Trophoblast cell (in vitro differentiated cells and primary cell): ENCODE measurements at regions not wholly inside any gene's neighbourhood (a gene's known extent, or its start where the extent isn't known, plus 50 kb on each side); places are given as distances from the start of the nearest gene placed in this dataset.
A peak's percentile ranks its signal among the peaks of the same experiment; 100 is the strongest.

Experiments
- DNase-seq, 2 donors: peaks; one replicate each; pipeline ENCODE4 v3.0.0-alpha.2; 2016
- H2AFZ ChIP-seq: 2 replicates; pipeline ENCODE4 v1.6.1; 2013; ENCODE audit warnings: low read length, moderate library complexity, mild to moderate bottlenecking; ENCODE audit not compliant: insufficient read depth, poor library complexity
- H2AK5ac ChIP-seq: 2 replicates; pipeline ENCODE4 v1.6.1; 2013; ENCODE audit warnings: mild to moderate bottlenecking, low read length
- H2BK120ac ChIP-seq: 2 replicates; pipeline ENCODE4 v1.6.1; 2013; ENCODE audit warnings: low read length, mild to moderate bottlenecking, moderate library complexity; ENCODE audit not compliant: insufficient read depth, poor library complexity
- H2BK12ac ChIP-seq: 2 replicates; pipeline ENCODE4 v1.6.1; 2013; ENCODE audit warnings: mild to moderate bottlenecking, low read length, moderate library complexity
- H2BK5ac ChIP-seq: 2 replicates; pipeline ENCODE4 v1.6.1; 2013; ENCODE audit warnings: low read length, low read depth, moderate library complexity, mild to moderate bottlenecking; ENCODE audit not compliant: poor library complexity
- H3K14ac ChIP-seq: 2 replicates; pipeline ENCODE4 v1.6.1; 2013; ENCODE audit warnings: mild to moderate bottlenecking, low read length
- H3K18ac ChIP-seq: 2 replicates; pipeline ENCODE4 v1.6.1; 2013; ENCODE audit warnings: mild to moderate bottlenecking, low read length
- H3K23ac ChIP-seq: 2 replicates; pipeline ENCODE4 v1.6.1; 2013; ENCODE audit warnings: low read length
- H3K27ac ChIP-seq: 2 replicates; pipeline ENCODE4 v1.5.1; 2013; ENCODE audit warnings: low read depth, mild to moderate bottlenecking, inconsistent platforms, low read length, moderate library complexity
- H3K27me3 ChIP-seq: 2 replicates; pipeline ENCODE4 v1.6.1; 2013; ENCODE audit warnings: inconsistent platforms, mild to moderate bottlenecking, low read length, moderate library complexity; ENCODE audit not compliant: insufficient read depth
- H3K36me3 ChIP-seq, 2 experiments: 1 replicate in 1 of 2; 2 replicates in 1 of 2; pipeline ENCODE4 v1.6.1; 2013; ENCODE audit warnings: low read length in 2 of 2, mild to moderate bottlenecking in 2 of 2, moderate library complexity in 1 of 2; ENCODE audit not compliant: insufficient read depth in 2 of 2, control insufficient read depth in 1 of 2
- H3K4ac ChIP-seq: 2 replicates; pipeline ENCODE4 v1.6.1; 2013; ENCODE audit warnings: low read depth, mild to moderate bottlenecking, low read length, moderate library complexity
- H3K4me1 ChIP-seq, 2 experiments: 1 replicate in 1 of 2; 2 replicates in 1 of 2; pipeline ENCODE4 v1.6.1; 2013; ENCODE audit warnings: low read length in 2 of 2, mild to moderate bottlenecking in 2 of 2, moderate library complexity in 1 of 2; ENCODE audit not compliant: insufficient read depth in 2 of 2, control insufficient read depth in 1 of 2
- H3K4me2 ChIP-seq: 2 replicates; pipeline ENCODE4 v1.6.1; 2013; ENCODE audit warnings: inconsistent platforms, mild to moderate bottlenecking, low read length, moderate library complexity
- H3K4me3 ChIP-seq: 2 replicates; pipeline ENCODE4 v1.5.1; 2013; ENCODE audit warnings: mild to moderate bottlenecking, low read depth, low read length, inconsistent platforms
- H3K79me1 ChIP-seq: one replicate; pipeline ENCODE4 v1.6.1; 2013; ENCODE audit warnings: low read length
- H3K79me2 ChIP-seq: 2 replicates; pipeline ENCODE4 v1.6.1; 2013; ENCODE audit warnings: low read length, mild to moderate bottlenecking; ENCODE audit not compliant: control insufficient read depth, insufficient read depth, poor library complexity
- H3K9ac ChIP-seq: 2 replicates; pipeline ENCODE4 v1.6.1; 2013; ENCODE audit warnings: mild to moderate bottlenecking, low read length
- H3K9me3 ChIP-seq: 2 replicates; pipeline ENCODE4 v1.6.1; 2013; ENCODE audit warnings: low read depth, mild to moderate bottlenecking, control low read depth, inconsistent platforms, low read length; ENCODE audit not compliant: insufficient read depth
- H4K12ac ChIP-seq: 2 replicates; pipeline ENCODE4 v1.6.1; 2013; ENCODE audit warnings: low read depth, mild to moderate bottlenecking, low read length, moderate library complexity
- H4K8ac ChIP-seq: 2 replicates; pipeline ENCODE4 v1.6.1; 2013; ENCODE audit warnings: low read depth, mild to moderate bottlenecking, low read length, moderate library complexity
- H4K91ac ChIP-seq: one replicate; pipeline ENCODE4 v1.6.1; 2013; ENCODE audit warnings: low read depth, mild to moderate bottlenecking, low read length, moderate library complexity
- WGBS: extraction: QIAGEN DNeasy Blood & Tissue Kit; methylation state at CpG from one replicate; pipeline ENCODE4 v1.1.7; 2013; ENCODE audit warnings: missing lambda C conversion rate; ENCODE audit not compliant: insufficient read length, insufficient coverage; ENCODE audit errors: extremely low coverage; 5-methylcytosine and 5-hydroxymethylcytosine counted together

DNA sequence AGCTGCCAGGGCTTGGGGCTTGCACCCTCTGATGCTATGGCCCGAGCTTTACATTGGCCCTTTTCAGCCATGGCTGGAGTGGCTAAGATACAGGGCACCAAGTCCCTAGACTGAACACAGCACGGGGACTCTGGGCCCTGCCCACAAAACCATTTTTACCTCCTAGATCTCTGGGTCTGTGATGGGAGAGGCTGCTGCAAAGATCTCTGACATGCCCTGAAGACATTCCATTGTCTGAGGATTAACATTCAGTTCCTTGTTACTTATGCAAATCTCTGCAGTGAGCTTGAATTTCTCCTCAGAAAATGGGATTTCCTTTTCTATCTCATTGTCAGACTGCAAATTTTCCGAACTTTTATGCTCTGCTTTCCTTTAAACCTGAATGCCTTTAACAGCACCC lies 337.0 kb upstream of the SMC2 start:
- no peak overlapping the region for H4K91ac ChIP-seq
- H3K4me1 ChIP-seq, result no peaks in the 10 kb centered on the region
- no peak overlapping the region for H4K12ac ChIP-seq
- H3K23ac ChIP-seq, result no peak overlapping the region
- no peak overlapping the region for H3K18ac ChIP-seq
- H2BK12ac ChIP-seq, result no peak overlapping the region
- H3K4me2 ChIP-seq, result no peak overlapping the region
- H3K36me3 ChIP-seq, result no peaks in the 10 kb centered on the region
- no peak overlapping the region for H3K9ac ChIP-seq
- WGBS, result no CpG with 5 or more reads among the region's 3 CpGs
- H2BK120ac ChIP-seq, result no peak overlapping the region
- no peak for DNase-seq
- H2BK5ac ChIP-seq, result no peak overlapping the region
- no peak overlapping the region for H4K8ac ChIP-seq
- peaks cover 1% of the 10 kb centered on the region for H3K9me3 ChIP-seq
- H3K27ac ChIP-seq, result no peak overlapping the region
- H3K79me2 ChIP-seq, result no peaks in the 10 kb centered on the region
- no peak overlapping the region for H3K4ac ChIP-seq
- H3K4me3 ChIP-seq, result no peak overlapping the region
- H3K27me3 ChIP-seq, result no peaks in the 10 kb centered on the region
- no peak overlapping the region for H3K14ac ChIP-seq
- H2AK5ac ChIP-seq, result no peak overlapping the region
- H2AFZ ChIP-seq, result no peak overlapping the region
- no peaks in the 10 kb centered on the region for H3K79me1 ChIP-seq

- no peak overlapping the region for H2AFZ ChIP-seq
- no peaks in the 10 kb centered on the region for H3K79me1 ChIP-seq
- no peak overlapping the region for H3K27ac ChIP-seq
- no peak overlapping the region for H4K8ac ChIP-seq
- H3K23ac ChIP-seq, result no peak overlapping the region
- H4K12ac ChIP-seq, result no peak overlapping the region
- H3K4me2 ChIP-seq, result no peak overlapping the region
- DNase-seq, result no peak
- no peak overlapping the region for H2BK5ac ChIP-seq
- H2AK5ac ChIP-seq, result no peak overlapping the region
- no peak overlapping the region for H3K4me3 ChIP-seq
- H3K4me1 ChIP-seq, result no peaks in the 10 kb centered on the region
- no peak overlapping the region for H3K18ac ChIP-seq
- no peak overlapping the region for H3K4ac ChIP-seq
- H3K36me3 ChIP-seq, result no peaks in the 10 kb centered on the region
- no peaks in the 10 kb centered on the region for H3K79me2 ChIP-seq
- no peak overlapping the region for H3K9ac ChIP-seq
- H4K91ac ChIP-seq, result no peak overlapping the region
- no peak overlapping the region for H3K14ac ChIP-seq
- H2BK12ac ChIP-seq, result no peak overlapping the region
- WGBS, result no CpG with 5 or more reads among the region's 2 CpGs
- no peaks in the 10 kb centered on the region for H3K27me3 ChIP-seq
- peaks cover 3% of the 10 kb centered on the region for H3K9me3 ChIP-seq
- no peak overlapping the region for H2BK120ac ChIP-seq
These were observed 332.6 kb upstream of the SMC2 start for GRCh38 chr9:103761466-103761865.

- Histone ChIP-seq H3K9me3 (no peaks in the 10 kb centered on the region), H3K4me2 (no peak overlapping the region), H3K27ac (no peak overlapping the region), H4K91ac (no peak overlapping the region), H2AK5ac (no peak overlapping the region), H3K79me1 (no peaks in the 10 kb centered on the region), H2BK5ac (no peak overlapping the region), H4K12ac (no peak overlapping the region), H3K18ac (no peak overlapping the region), H2BK120ac (no peak overlapping the region), H3K23ac (no peak overlapping the region), H4K8ac (no peak overlapping the region), H3K14ac (no peak overlapping the region), H2AFZ (no peak overlapping the region), H3K79me2 (no peaks in the 10 kb centered on the region), H3K4me1 (no peaks in the 10 kb centered on the region), H3K9ac (no peak overlapping the region), H3K27me3 (no peaks in the 10 kb centered on the region), H3K36me3 (no peaks in the 10 kb centered on the region), H3K4ac (no peak overlapping the region), H3K4me3 (no peak overlapping the region), H2BK12ac (no peak overlapping the region)
- DNase-seq, result peak in 1 of 2 donors; percentile 19
- WGBS, result no CpG with 5 or more reads among the region's 2 CpGs
These were observed 304.4 kb upstream of the SMC2 start for GRCh38 chr9:103789686-103790085.

- Histone ChIP-seq H4K12ac (no peak overlapping the region), H3K27me3 (no peaks in the 10 kb centered on the region), H3K4me2 (no peak overlapping the region), H3K14ac (no peak overlapping the region), H3K79me1 (no peaks in the 10 kb centered on the region), H4K91ac (no peak overlapping the region), H3K4me3 (no peak overlapping the region), H3K9ac (no peak overlapping the region), H2BK120ac (no peak overlapping the region), H3K4ac (no peak overlapping the region), H3K18ac (no peak overlapping the region), H4K8ac (no peak overlapping the region), H2AK5ac (no peak overlapping the region), H3K27ac (no peak overlapping the region), H2BK12ac (no peak overlapping the region), H2AFZ (no peak overlapping the region), H3K4me1 (no peaks in the 10 kb centered on the region), H3K79me2 (no peaks in the 10 kb centered on the region), H3K9me3 (no peaks in the 10 kb centered on the region), H3K36me3 (no peaks in the 10 kb centered on the region), H3K23ac (no peak overlapping the region), H2BK5ac (no peak overlapping the region)
- peak in 1 of 2 donors; percentile 2 for DNase-seq
- no CpG with 5 or more reads among the region's 1 CpG for WGBS
These were observed 295.5 kb upstream of the SMC2 start for GRCh38 chr9:103798620-103799019.
